Activated CD8-positive, alpha-beta T cell treated with anti-CD3 and anti-CD28 coated beads, Interleukin-2, amount 10 ng/mL, durations not matched to agents 7 days and 5 days (primary cell): ENCODE measurements at regions not wholly inside any gene's neighbourhood (a gene's known extent, or its start where the extent isn't known, plus 50 kb on each side); places are given as distances from the start of the nearest gene placed in this dataset.
A peak's percentile ranks its signal among the peaks of the same experiment; 100 is the strongest.

Experiments
- ATAC-seq: fragments of 150-1000 bp; cut with Tn5 transposase; one replicate; pipeline ENCODE4 v1.10.0; 2021; ENCODE audit warnings: moderate library complexity
- CTCF ChIA-PET: fragments of 350-600 bp; sonication (Branson Sonifier 250); formaldehyde crosslinking; loops from one replicate; lab custom pipeline; 2021; ENCODE audit warnings: antibody characterized with exemption; lab: Charles Lee
- POLR2A ChIA-PET: fragments of 350-600 bp; sonication (Branson Sonifier 250); formaldehyde crosslinking; loops from one replicate; lab custom pipeline; 2021; ENCODE audit warnings: antibody characterized with exemption; lab: Charles Lee
- DNase-seq: peaks from one replicate; pipeline ENCODE4 v3.0.0-alpha.2; 2020
- H3K27ac Mint-ChIP-seq: one replicate; pipeline ENCODE4 v1.8.0; 2021; ENCODE audit warnings: mild to moderate bottlenecking, mixed read lengths
- H3K27me3 Mint-ChIP-seq: one replicate; pipeline ENCODE4 v1.8.0; 2021; ENCODE audit warnings: low read depth, mixed read lengths
- H3K36me3 Mint-ChIP-seq: one replicate; pipeline ENCODE4 v1.8.0; 2021; ENCODE audit warnings: low read depth, mixed read lengths
- H3K4me1 Mint-ChIP-seq: one replicate; pipeline ENCODE4 v1.8.0; 2021; ENCODE audit warnings: low read depth, mixed read lengths
- H3K4me3 Mint-ChIP-seq: one replicate; pipeline ENCODE4 v1.8.0; 2021; ENCODE audit warnings: mild to moderate bottlenecking, mixed read lengths
- H3K9me3 Mint-ChIP-seq: one replicate; pipeline ENCODE4 v1.8.0; 2022; ENCODE audit warnings: mixed read lengths; ENCODE audit not compliant: insufficient read depth

DNA sequence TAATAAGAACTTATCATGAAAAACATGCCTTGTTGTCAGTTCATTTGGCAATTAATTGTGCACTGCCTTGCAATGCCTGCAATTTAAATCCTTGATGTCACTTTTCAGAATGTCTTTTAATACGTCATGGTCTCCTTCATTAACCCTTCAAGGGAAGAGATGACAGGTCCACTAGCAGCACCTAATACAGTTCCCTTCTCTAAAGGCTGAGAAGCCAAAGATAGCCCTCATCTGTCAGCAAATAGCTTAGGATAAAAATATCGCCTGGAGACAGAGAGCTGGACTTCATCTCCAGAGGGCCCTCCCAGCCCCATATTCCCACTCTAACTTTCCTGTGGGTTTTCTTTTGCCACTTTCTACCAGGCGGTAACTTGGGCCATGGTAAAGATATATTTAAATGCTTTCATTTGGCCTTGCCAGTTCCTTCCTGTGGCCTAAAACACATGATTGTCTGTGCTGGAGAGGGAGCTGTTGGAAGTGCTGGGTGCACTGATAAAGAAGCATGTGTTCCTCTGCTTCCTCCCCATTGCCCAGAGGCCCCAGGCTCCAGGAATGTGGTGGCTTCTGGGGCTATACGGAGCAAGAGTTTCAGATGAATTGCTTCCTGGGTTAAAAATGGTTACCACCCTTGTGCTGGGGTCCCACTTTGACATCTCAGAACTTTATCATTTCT lies 76.3 kb upstream of the UMPS start:
- POLR2A ChIA-PET = no interaction called here
- H3K4me1 Mint-ChIP-seq = peaks cover 55% of the 10 kb centered on the region
- CTCF ChIA-PET = interaction anchor here (3.3 kb wide), 1 partner anchor 35 kb away, joined by 11 read pairs; no protein-coding TSS in a partner anchor
- no peak for DNase-seq
- H3K27me3 Mint-ChIP-seq = peaks cover 5% of the 10 kb centered on the region
- H3K9me3 Mint-ChIP-seq = no peaks in the 10 kb centered on the region
- ATAC-seq = no peak
- H3K36me3 Mint-ChIP-seq = peaks cover 4% of the 10 kb centered on the region
- no peak overlapping the region for H3K27ac Mint-ChIP-seq
- H3K4me3 Mint-ChIP-seq = no peak overlapping the region

DNA sequence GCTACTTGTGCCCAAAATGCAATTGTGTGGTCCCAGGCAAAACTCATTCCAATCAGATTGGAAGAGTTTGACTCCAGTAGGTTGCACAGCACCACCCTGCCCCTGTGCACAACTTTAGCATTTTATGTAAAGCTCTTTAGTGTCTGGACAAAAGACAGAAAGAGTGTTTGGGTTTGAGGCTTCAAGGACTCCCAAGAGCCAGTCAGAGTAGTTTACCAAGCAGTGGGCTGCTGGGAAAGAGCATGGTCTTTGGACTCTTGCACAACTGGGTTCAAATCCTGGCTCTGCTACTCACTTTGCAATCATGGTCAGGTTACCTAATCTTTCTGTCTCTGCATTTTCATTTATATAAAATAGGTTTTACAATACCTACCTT lies 75.8 kb upstream of the UMPS start:
- H3K4me1 Mint-ChIP-seq = peaks cover 55% of the 10 kb centered on the region
- no peak overlapping the region for H3K4me3 Mint-ChIP-seq
- ChIA-PET CTCF (interaction anchor here (3.3 kb wide), 1 partner anchor 34 kb away, joined by 11 read pairs; no protein-coding TSS in a partner anchor), POLR2A (no interaction called here)
- DNase-seq (no peak), ATAC-seq (no peak)
- no peak overlapping the region for H3K27ac Mint-ChIP-seq
- H3K9me3 Mint-ChIP-seq = no peaks in the 10 kb centered on the region
- H3K36me3 Mint-ChIP-seq = peaks cover 4% of the 10 kb centered on the region
- peaks cover 5% of the 10 kb centered on the region for H3K27me3 Mint-ChIP-seq

- Mint-ChIP-seq H3K4me1 (peaks cover 47% of the 10 kb centered on the region), H3K36me3 (peaks cover 4% of the 10 kb centered on the region), H3K27me3 (peaks cover 10% of the 10 kb centered on the region), H3K27ac (no peak overlapping the region), H3K4me3 (no peak overlapping the region), H3K9me3 (no peaks in the 10 kb centered on the region)
- DNase-seq = no peak
- POLR2A ChIA-PET = no interaction called here
- CTCF ChIA-PET = no interaction called here
- ATAC-seq = no peak
Measured at GRCh38 chr3:124656531-124656930, 73.7 kb upstream of the UMPS start.

- DNase-seq = no peak
- no peaks in the 10 kb centered on the region for H3K9me3 Mint-ChIP-seq
- peaks cover 43% of the 10 kb centered on the region for H3K4me1 Mint-ChIP-seq
- H3K27me3 Mint-ChIP-seq = peaks cover 12% of the 10 kb centered on the region
- CTCF ChIA-PET = no interaction called here
- H3K36me3 Mint-ChIP-seq = peaks cover 4% of the 10 kb centered on the region
- no peak for ATAC-seq
- POLR2A ChIA-PET = no interaction called here
- peak overlapping the region; percentile 2 for H3K27ac Mint-ChIP-seq
- H3K4me3 Mint-ChIP-seq = peak overlapping the region; percentile 10
Measured at GRCh38 chr3:124657138-124657537, 73.1 kb upstream of the UMPS start.

- Mint-ChIP-seq H3K36me3 (no peaks in the 10 kb centered on the region), H3K4me1 (peaks cover 36% of the 10 kb centered on the region), H3K9me3 (no peaks in the 10 kb centered on the region), H3K27me3 (peaks cover 12% of the 10 kb centered on the region), H3K27ac (no peak overlapping the region), H3K4me3 (no peak overlapping the region)
- DNase-seq = no peak
- ChIA-PET POLR2A (no interaction called here), CTCF (no interaction called here)
- ATAC-seq = no peak
Measured at GRCh38 chr3:124658270-124658669, 72.0 kb upstream of the UMPS start.

DNA sequence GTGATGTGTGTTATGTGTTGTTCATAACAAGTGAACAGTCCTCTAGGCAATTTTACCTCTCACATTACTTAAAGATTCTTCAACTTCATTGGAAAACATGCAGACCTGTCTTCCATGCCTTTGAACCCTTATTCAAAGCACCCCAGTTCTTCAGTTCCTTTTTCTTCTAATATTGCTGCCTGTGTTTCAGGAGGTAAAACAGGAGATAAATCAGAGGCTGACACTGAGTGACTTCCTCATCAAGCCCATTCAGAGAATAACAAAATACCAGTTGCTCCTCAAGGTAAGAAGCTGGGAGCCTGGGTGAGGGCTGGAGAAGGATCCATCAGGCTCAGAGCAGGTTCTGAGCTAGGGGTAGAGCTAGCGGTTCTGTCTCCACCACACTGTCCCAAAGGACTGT lies 71.1 kb upstream of the UMPS start:
- Mint-ChIP-seq H3K4me1 (peaks cover 30% of the 10 kb centered on the region), H3K9me3 (no peaks in the 10 kb centered on the region), H3K27me3 (peaks cover 17% of the 10 kb centered on the region), H3K27ac (no peak overlapping the region), H3K36me3 (no peaks in the 10 kb centered on the region), H3K4me3 (no peak overlapping the region)
- ChIA-PET POLR2A (no interaction called here), CTCF (no interaction called here)
- ATAC-seq (no peak), DNase-seq (no peak)

DNA sequence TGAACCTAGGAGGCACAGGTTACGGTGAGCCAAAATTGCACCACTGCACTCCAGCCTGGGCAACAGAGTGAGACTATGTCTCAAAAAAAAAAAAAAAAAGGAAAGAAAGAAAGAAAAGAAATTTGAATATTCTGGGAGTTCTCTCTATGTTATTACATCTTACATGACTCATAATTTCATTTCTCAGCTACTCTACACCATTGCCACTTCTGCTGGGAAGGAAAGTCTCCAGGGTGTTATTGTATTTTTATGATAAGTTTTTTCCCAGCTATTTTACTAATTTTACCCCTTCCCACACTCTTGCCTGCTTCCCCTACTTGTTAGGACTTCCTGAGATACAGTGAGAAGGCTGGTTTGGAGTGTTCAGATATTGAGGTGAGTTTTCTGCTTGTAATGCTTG lies 69.7 kb upstream of the UMPS start:
- ChIA-PET POLR2A (interaction anchor here (0.6 kb wide), 1 partner anchor 22 kb away, joined by 3 read pairs; no protein-coding TSS in a partner anchor), CTCF (no interaction called here)
- no peak for DNase-seq
- Mint-ChIP-seq H3K36me3 (no peaks in the 10 kb centered on the region), H3K9me3 (no peaks in the 10 kb centered on the region), H3K4me1 (peaks cover 30% of the 10 kb centered on the region), H3K27me3 (peaks cover 15% of the 10 kb centered on the region), H3K27ac (no peak overlapping the region), H3K4me3 (no peak overlapping the region)
- ATAC-seq = no peak

DNA sequence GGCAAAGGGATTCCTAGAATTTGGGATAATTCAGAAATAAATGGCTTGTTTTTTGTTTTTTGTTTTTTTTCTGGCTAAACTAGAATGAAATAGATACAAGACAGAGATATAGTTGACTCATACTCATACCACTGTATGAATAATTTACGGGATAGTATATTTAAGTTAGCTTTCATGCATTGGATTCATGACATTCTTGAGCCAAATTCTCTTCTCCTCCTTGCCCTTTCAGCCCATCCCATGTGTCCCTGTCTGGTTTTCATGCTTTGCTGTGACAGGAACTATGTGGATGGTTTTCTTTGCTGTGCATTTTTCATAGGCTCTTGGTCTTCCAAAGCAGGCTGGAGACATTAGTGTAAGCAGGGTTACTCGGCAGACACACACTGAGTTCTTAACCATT lies 66.6 kb upstream of the UMPS start:
- POLR2A ChIA-PET = no interaction called here
- ATAC-seq = no peak
- H3K36me3 Mint-ChIP-seq = peaks cover 9% of the 10 kb centered on the region
- H3K27me3 Mint-ChIP-seq = peaks cover 11% of the 10 kb centered on the region
- no peak overlapping the region for H3K4me3 Mint-ChIP-seq
- CTCF ChIA-PET = no interaction called here
- no peaks in the 10 kb centered on the region for H3K9me3 Mint-ChIP-seq
- no peak for DNase-seq
- peaks cover 39% of the 10 kb centered on the region for H3K4me1 Mint-ChIP-seq
- H3K27ac Mint-ChIP-seq = no peak overlapping the region

DNA sequence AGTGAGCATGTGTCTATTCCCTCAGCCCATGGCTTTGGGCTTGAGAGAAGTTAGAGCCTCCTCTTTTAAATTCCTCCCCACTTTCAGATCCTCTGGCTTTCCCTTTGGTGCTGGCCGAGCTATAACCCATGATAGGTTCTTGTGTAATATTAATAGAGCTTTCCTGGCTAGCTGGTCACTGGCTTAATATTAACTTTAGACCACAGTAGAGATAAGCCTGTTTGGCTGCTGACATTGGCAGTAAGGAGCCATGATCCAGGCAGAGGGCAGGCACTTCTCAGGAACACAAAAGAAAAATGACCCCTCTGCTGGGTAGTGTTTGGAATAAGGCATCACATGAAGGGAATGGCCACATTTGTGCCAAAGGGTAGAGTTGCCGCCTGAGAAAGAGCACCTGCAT lies 65.4 kb upstream of the UMPS start:
- CTCF ChIA-PET = no interaction called here
- no peak for DNase-seq
- POLR2A ChIA-PET = no interaction called here
- H3K36me3 Mint-ChIP-seq = peaks cover 13% of the 10 kb centered on the region
- peaks cover 11% of the 10 kb centered on the region for H3K27me3 Mint-ChIP-seq
- peaks cover 39% of the 10 kb centered on the region for H3K4me1 Mint-ChIP-seq
- H3K9me3 Mint-ChIP-seq = no peaks in the 10 kb centered on the region
- H3K27ac Mint-ChIP-seq = no peak overlapping the region
- H3K4me3 Mint-ChIP-seq = no peak overlapping the region
- ATAC-seq = no peak

GRCh38 chr3:124666067-124666466 lies 64.2 kb upstream of the UMPS start:
- POLR2A ChIA-PET = no interaction called here
- Mint-ChIP-seq H3K4me1 (peaks cover 45% of the 10 kb centered on the region), H3K36me3 (peaks cover 20% of the 10 kb centered on the region), H3K9me3 (peaks cover 5% of the 10 kb centered on the region), H3K27ac (no peak overlapping the region), H3K27me3 (peaks cover 9% of the 10 kb centered on the region), H3K4me3 (no peak overlapping the region)
- DNase-seq (no peak), ATAC-seq (no peak)
- CTCF ChIA-PET = no interaction called here

DNA sequence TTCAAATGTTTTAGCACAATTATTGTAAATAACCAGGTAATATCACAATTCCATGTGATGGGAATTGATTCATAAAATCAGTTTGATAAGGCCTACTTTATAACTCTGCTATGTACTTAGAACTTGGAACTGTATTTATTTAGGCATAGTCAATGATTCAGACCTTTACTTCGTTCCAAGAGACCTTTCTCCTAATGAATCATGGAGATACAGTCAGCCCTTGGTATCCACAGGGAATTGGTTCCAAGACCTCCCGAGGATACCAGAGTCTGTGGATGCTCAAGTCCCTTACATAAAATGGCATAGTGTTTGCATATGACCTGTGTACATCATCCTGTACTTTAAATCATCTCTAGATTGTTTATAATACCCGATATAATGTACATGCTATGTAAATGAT lies 60.8 kb upstream of the UMPS start:
- no peak overlapping the region for H3K4me3 Mint-ChIP-seq
- ATAC-seq = no peak
- DNase-seq = no peak
- CTCF ChIA-PET = interaction anchor here (1.1 kb wide), 1 partner anchor 19 kb away, joined by 3 read pairs; no protein-coding TSS in a partner anchor
- peaks cover 16% of the 10 kb centered on the region for H3K9me3 Mint-ChIP-seq
- no peaks in the 10 kb centered on the region for H3K27me3 Mint-ChIP-seq
- H3K4me1 Mint-ChIP-seq = peaks cover 56% of the 10 kb centered on the region
- H3K36me3 Mint-ChIP-seq = peaks cover 37% of the 10 kb centered on the region
- POLR2A ChIA-PET = no interaction called here
- H3K27ac Mint-ChIP-seq = no peak overlapping the region

GRCh38 chr3:124671106-124671505 lies 59.1 kb upstream of the UMPS start:
- peak; percentile 70 for DNase-seq
- H3K27me3 Mint-ChIP-seq = no peaks in the 10 kb centered on the region
- ChIA-PET POLR2A (no interaction called here), CTCF (interaction anchor here (0.9 to 2.5 kb wide), 4 partner anchors 15 to 51 kb away, joined by 3 to 14 read pairs (median 3); no protein-coding TSS in a partner anchor)
- peak overlapping the region; percentile 30 for H3K4me3 Mint-ChIP-seq
- peak; percentile 88 for ATAC-seq
- peaks cover 16% of the 10 kb centered on the region for H3K9me3 Mint-ChIP-seq
- peak overlapping the region; percentile 87 for H3K27ac Mint-ChIP-seq
- peaks cover 40% of the 10 kb centered on the region for H3K36me3 Mint-ChIP-seq
- peaks cover 56% of the 10 kb centered on the region for H3K4me1 Mint-ChIP-seq
